SH-SY5Y (cell line): ENCODE measurements at regions not wholly inside any gene's neighbourhood (a gene's known extent, or its start where the extent isn't known, plus 50 kb on each side); places are given as distances from the start of the nearest gene placed in this dataset.

Source experiments
- GATA2 ChIP-seq: IDR thresholded peaks from 2 replicates; pipeline ENCODE4 v1.6.1; 2011; ENCODE audit warnings: mild to moderate bottlenecking, low read depth, low read length
- GATA3 ChIP-seq: IDR thresholded peaks from 2 replicates; pipeline ENCODE4 v1.6.1; 2011; ENCODE audit warnings: low read depth, mild to moderate bottlenecking, low read length, moderate library complexity

DNA sequence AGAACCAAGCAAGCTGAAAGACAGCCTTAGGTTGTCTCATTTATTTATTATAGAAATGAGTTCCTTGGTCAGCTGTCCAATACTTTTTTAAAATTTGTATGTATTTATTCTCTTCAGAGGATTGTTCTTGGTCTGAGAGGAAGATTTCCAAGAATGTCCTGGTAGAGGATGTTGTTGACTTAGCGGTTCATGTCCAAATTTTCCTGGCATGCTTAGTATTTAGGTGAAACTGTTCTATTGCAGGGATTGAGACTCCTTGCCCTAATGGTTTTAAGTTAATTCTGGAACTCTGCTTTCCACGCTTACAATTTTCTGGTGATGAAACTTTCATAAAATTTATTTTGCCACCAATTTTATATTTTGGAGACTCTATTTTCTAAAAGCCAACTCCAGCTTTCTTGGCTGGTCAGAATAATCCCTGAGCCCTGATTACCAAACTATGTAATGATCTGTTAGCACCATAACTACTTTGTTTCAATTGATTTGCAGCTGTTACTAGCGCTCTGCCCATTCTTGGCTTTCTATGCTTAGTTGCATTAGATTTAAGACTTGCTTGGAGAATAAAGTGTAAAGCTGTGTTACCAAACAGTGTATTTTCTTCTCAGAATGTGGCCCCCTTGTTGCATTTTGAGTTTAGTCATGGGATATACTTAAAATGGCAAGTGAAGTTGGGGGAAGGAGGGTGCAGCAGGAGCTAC lies 1868.8 kb upstream of the CELF4 start:
- TF ChIP-seq GATA2 (no peak), GATA3 (no peak)
